H9 (cell line): ENCODE measurements at regions not wholly inside any gene's neighbourhood (a gene's known extent, or its start where the extent isn't known, plus 50 kb on each side); places are given as distances from the start of the nearest gene placed in this dataset.

Experiments used
- DNase-seq: peaks from one replicate; pipeline ENCODE4 v3.0.0-alpha.2; 2017
- H2AFZ ChIP-seq: one replicate; pipeline ENCODE4 v1.6.1; 2013; ENCODE audit warnings: mild to moderate bottlenecking, low read length, control low read depth, moderate library complexity
- H2AK5ac ChIP-seq: 2 replicates; pipeline ENCODE4 v1.6.1; 2013; ENCODE audit warnings: low read length, control low read depth, mixed read lengths; ENCODE audit not compliant: insufficient read length
- H2BK120ac ChIP-seq: one replicate; pipeline ENCODE4 v1.6.1; 2013; ENCODE audit warnings: low read depth, mild to moderate bottlenecking, low read length, control low read depth, inconsistent platforms; ENCODE audit not compliant: poor library complexity, severe bottlenecking
- H2BK12ac ChIP-seq: 2 replicates; pipeline ENCODE4 v1.6.1; 2013; ENCODE audit warnings: low read length, control low read depth, mixed read lengths, low read depth; ENCODE audit not compliant: insufficient read length
- H2BK15ac ChIP-seq: 2 replicates; pipeline ENCODE4 v1.6.1; 2013; ENCODE audit warnings: low read depth, low read length, control low read depth
- H2BK20ac ChIP-seq: one replicate; pipeline ENCODE4 v1.6.1; 2013; ENCODE audit warnings: low read depth, mild to moderate bottlenecking, low read length, control low read depth, inconsistent platforms; ENCODE audit not compliant: poor library complexity, severe bottlenecking
- H2BK5ac ChIP-seq: 2 replicates; pipeline ENCODE4 v1.6.1; 2013; ENCODE audit warnings: low read length, control low read depth, mixed read lengths; ENCODE audit not compliant: insufficient read length
- H3K14ac ChIP-seq: 2 replicates; pipeline ENCODE4 v1.6.1; 2013; ENCODE audit warnings: low read length, control low read depth; ENCODE audit not compliant: insufficient read depth
- H3K18ac ChIP-seq: 2 replicates; pipeline ENCODE4 v1.6.1; 2013; ENCODE audit warnings: low read depth, mild to moderate bottlenecking, mixed read lengths, low read length, control low read depth; ENCODE audit not compliant: insufficient read length
- H3K23ac ChIP-seq: 2 replicates; pipeline ENCODE4 v1.6.1; 2013; ENCODE audit warnings: low read length, control low read depth, mixed read lengths, low read depth; ENCODE audit not compliant: insufficient read length
- H3K23me2 ChIP-seq: 2 replicates; pipeline ENCODE4 v1.6.1; 2013; ENCODE audit warnings: low read depth, mild to moderate bottlenecking, mixed read lengths, low read length, control low read depth; ENCODE audit not compliant: insufficient read length, poor library complexity, severe bottlenecking
- H3K27ac ChIP-seq: 2 replicates; pipeline ENCODE4 v1.5.1; 2013; ENCODE audit warnings: low read length, control low read depth, mixed read lengths, low read depth; ENCODE audit not compliant: insufficient read length
- H3K27me3 ChIP-seq: 2 replicates; pipeline ENCODE4 v1.6.1; 2013; ENCODE audit warnings: low read length, control low read depth, inconsistent platforms; ENCODE audit not compliant: insufficient read depth
- H3K4ac ChIP-seq: 2 replicates; pipeline ENCODE4 v1.6.1; 2013; ENCODE audit warnings: low read depth, mild to moderate bottlenecking, control low read depth, inconsistent platforms, low read length, moderate library complexity
- H3K4me1 ChIP-seq: 2 replicates; pipeline ENCODE4 v1.6.1; 2013; ENCODE audit warnings: low read length, control low read depth, inconsistent platforms; ENCODE audit not compliant: insufficient read depth
- H3K4me2 ChIP-seq: 2 replicates; pipeline ENCODE4 v1.6.1; 2013; ENCODE audit warnings: low read length, control low read depth, mixed read lengths; ENCODE audit not compliant: insufficient read length, insufficient read depth
- H3K56ac ChIP-seq: 2 replicates; pipeline ENCODE4 v1.6.1; 2013; ENCODE audit warnings: low read depth, mild to moderate bottlenecking, mixed read lengths, low read length, control low read depth; ENCODE audit not compliant: insufficient read length
- H3K79me1 ChIP-seq: 2 replicates; pipeline ENCODE4 v1.6.1; 2013; ENCODE audit warnings: low read depth, mild to moderate bottlenecking, moderate library complexity, low read length, control low read depth, inconsistent platforms; ENCODE audit not compliant: insufficient read depth, poor library complexity, severe bottlenecking
- H3K79me2 ChIP-seq: 2 replicates; pipeline ENCODE4 v1.6.1; 2013; ENCODE audit warnings: low read length, control low read depth, inconsistent platforms; ENCODE audit not compliant: insufficient read depth
- H3K9ac ChIP-seq: 2 replicates; pipeline ENCODE4 v1.6.1; 2013; ENCODE audit warnings: low read length, control low read depth, mixed read lengths; ENCODE audit not compliant: insufficient read length; ENCODE audit errors: extremely low read depth
- H3K9me3 ChIP-seq: one replicate; pipeline ENCODE4 v1.6.1; 2013; ENCODE audit warnings: low read depth, low read length, inconsistent platforms; ENCODE audit not compliant: control insufficient read depth
- H3T11ph ChIP-seq: one replicate; pipeline ENCODE4 v1.6.1; 2013; ENCODE audit warnings: mild to moderate bottlenecking, low read length, control low read depth, inconsistent platforms
- H4K20me1 ChIP-seq: one replicate; pipeline ENCODE4 v1.6.1; 2013; ENCODE audit not compliant: control insufficient read depth, insufficient read length, insufficient read depth
- H4K5ac ChIP-seq: 2 replicates; pipeline ENCODE4 v1.6.1; 2013; ENCODE audit warnings: low read depth, mild to moderate bottlenecking, mixed read lengths, low read length, control low read depth; ENCODE audit not compliant: insufficient read length
- H4K8ac ChIP-seq: replicated peaks from 2 replicates; pipeline ENCODE4 v1.6.1; 2013; ENCODE audit warnings: low read length, control low read depth, mixed read lengths, low read depth; ENCODE audit not compliant: insufficient read length
- H4K91ac ChIP-seq: 2 replicates; pipeline ENCODE4 v1.6.1; 2013; ENCODE audit warnings: low read depth, mild to moderate bottlenecking, moderate library complexity, mixed read lengths, low read length, control low read depth; ENCODE audit not compliant: insufficient read length
- H3K27ac Mint-ChIP-seq, 3 experiments: 2 replicates in 2 of 3; 3 replicates in 1 of 3; pipeline ENCODE4 v1.8.0; 2020 to 2021; ENCODE audit warnings: mixed read lengths in 3 of 3, mild to moderate bottlenecking in 1 of 3, moderate library complexity in 1 of 3
- H3K27me3 Mint-ChIP-seq: 2 replicates; pipeline ENCODE4 v1.8.0; 2021; ENCODE audit warnings: low read depth, mild to moderate bottlenecking, moderate library complexity, mixed read lengths
- H3K36me3 Mint-ChIP-seq, 3 experiments: 2 replicates in 2 of 3; 3 replicates in 1 of 3; pipeline ENCODE4 v1.8.0; 2020 to 2021; ENCODE audit warnings: low read depth in 3 of 3, mixed read lengths in 3 of 3; ENCODE audit not compliant: insufficient read depth in 1 of 3
- H3K4me1 Mint-ChIP-seq, 2 experiments: 2 replicates each; pipeline ENCODE4 v1.8.0; 2020; ENCODE audit warnings: mixed read lengths in 2 of 2
- H3K4me3 Mint-ChIP-seq, 2 experiments: 2 replicates in 1 of 2; 3 replicates in 1 of 2; pipeline ENCODE4 v1.8.0; 2020 to 2021; ENCODE audit warnings: mild to moderate bottlenecking in 2 of 2, mixed read lengths in 2 of 2, moderate library complexity in 1 of 2
- H3K9me3 Mint-ChIP-seq, 2 experiments: 2 replicates in 1 of 2; 3 replicates in 1 of 2; pipeline ENCODE4 v1.8.0; 2020; ENCODE audit warnings: mild to moderate bottlenecking in 2 of 2, mixed read lengths in 2 of 2, moderate library complexity in 1 of 2
- WGBS: extraction: QIAGEN DNeasy Blood & Tissue Kit; methylation state at CpG from one replicate; pipeline ENCODE4 v1.1.7; 2013; ENCODE audit warnings: missing lambda C conversion rate, low lambda C conversion rate, mixed read lengths; ENCODE audit not compliant: insufficient read length; ENCODE audit errors: extremely low coverage; 5-methylcytosine and 5-hydroxymethylcytosine counted together
- TF ChIP-seq, protein P1 (sequence below): fragments of 200-600 bp; sonication (generic); conservative IDR thresholded peaks from 3 replicates; pipeline ENCODE4 v1.8.0; 2021; ENCODE audit warnings: antibody characterized with exemption, mild to moderate bottlenecking

GRCh38 chr5:167929841-167930240 is 361.6 kb upstream of the WWC1 start:
- Histone ChIP-seq H3K4ac (no peak overlapping the region), H2AK5ac (no peak overlapping the region), H4K20me1 (no peaks in the 10 kb centered on the region), H3K23ac (no peak overlapping the region), H3K27me3 (no peaks in the 10 kb centered on the region), H3K4me1 (no peaks in the 10 kb centered on the region), H3K4me2 (no peak overlapping the region), H3K56ac (no peak overlapping the region), H3K79me1 (no peaks in the 10 kb centered on the region), H3K9me3 (no peaks in the 10 kb centered on the region), H4K91ac (no peak overlapping the region), H2BK5ac (no peak overlapping the region), H3K9ac (no peak overlapping the region), H4K5ac (no peak overlapping the region), H4K8ac (no peak overlapping the region), H2BK12ac (no peak overlapping the region), H2AFZ (no peak overlapping the region), H2BK120ac (no peak overlapping the region), H2BK15ac (no peak overlapping the region), H3K79me2 (no peaks in the 10 kb centered on the region), H3K18ac (no peak overlapping the region), H3K23me2 (no peaks in the 10 kb centered on the region), H3K27ac (no peak overlapping the region), H3K14ac (no peak overlapping the region), H2BK20ac (no peak overlapping the region), H3T11ph (no peak overlapping the region)
- H3K4me3 Mint-ChIP-seq, result no peak overlapping the region
- H3K27ac Mint-ChIP-seq, result no peak overlapping the region
- no CpG with 5 or more reads among the region's 3 CpGs for WGBS
- H3K36me3 Mint-ChIP-seq, result peaks cover 0 to 2% (median 0%) of the 10 kb centered on the region in 3 experiments; a peak in 2 of 7 replicates
- TF ChIP-seq, protein P1, sequence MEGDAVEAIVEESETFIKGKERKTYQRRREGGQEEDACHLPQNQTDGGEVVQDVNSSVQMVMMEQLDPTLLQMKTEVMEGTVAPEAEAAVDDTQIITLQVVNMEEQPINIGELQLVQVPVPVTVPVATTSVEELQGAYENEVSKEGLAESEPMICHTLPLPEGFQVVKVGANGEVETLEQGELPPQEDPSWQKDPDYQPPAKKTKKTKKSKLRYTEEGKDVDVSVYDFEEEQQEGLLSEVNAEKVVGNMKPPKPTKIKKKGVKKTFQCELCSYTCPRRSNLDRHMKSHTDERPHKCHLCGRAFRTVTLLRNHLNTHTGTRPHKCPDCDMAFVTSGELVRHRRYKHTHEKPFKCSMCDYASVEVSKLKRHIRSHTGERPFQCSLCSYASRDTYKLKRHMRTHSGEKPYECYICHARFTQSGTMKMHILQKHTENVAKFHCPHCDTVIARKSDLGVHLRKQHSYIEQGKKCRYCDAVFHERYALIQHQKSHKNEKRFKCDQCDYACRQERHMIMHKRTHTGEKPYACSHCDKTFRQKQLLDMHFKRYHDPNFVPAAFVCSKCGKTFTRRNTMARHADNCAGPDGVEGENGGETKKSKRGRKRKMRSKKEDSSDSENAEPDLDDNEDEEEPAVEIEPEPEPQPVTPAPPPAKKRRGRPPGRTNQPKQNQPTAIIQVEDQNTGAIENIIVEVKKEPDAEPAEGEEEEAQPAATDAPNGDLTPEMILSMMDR, result no peak
- no peaks in the 10 kb centered on the region for H3K4me1 Mint-ChIP-seq
- no peak for DNase-seq
- H3K27me3 Mint-ChIP-seq, result no peaks in the 10 kb centered on the region
- peaks cover 3 to 9% of the 10 kb centered on the region in 2 experiments; a peak in 2 of 5 replicates for H3K9me3 Mint-ChIP-seq
